ENCODE measurements at regions not wholly inside any gene's neighbourhood (a gene's known extent, or its start where the extent isn't known, plus 50 kb on each side); places are given as distances from the start of the nearest gene placed in this dataset.
"Not testable (repeated sequence)": the region's sequence is repeated elsewhere in the genome, so short reads cannot be mapped to it uniquely, and the experiment has no call there.

- H3K9me1 ChIP-seq (ENCODE audit: control insufficient read depth, insufficient read depth, low read length); H4K20me1 ChIP-seq (replicated peaks; ENCODE audit: control insufficient read depth, insufficient read depth, low read length); POLR2A ChIA-PET; H3K9me3 ChIP-seq (replicated peaks; ENCODE audit: control insufficient read depth, insufficient read depth, low read depth, low read length); in situ Hi-C loops (cut with MboI); H3K9ac ChIP-seq (ENCODE audit: insufficient read depth in 1 of 2, low read depth in 2 of 2, low read length in 2 of 2); DNase-seq (ENCODE audit: extremely low read depth in 1 of 4, low spot score in 3 of 4); H3K4me2 ChIP-seq (ENCODE audit: insufficient read depth, low read length); H3K27ac ChIP-seq (ENCODE audit: extremely low read depth, low read depth, low read length); H3K79me2 ChIP-seq (ENCODE audit: control insufficient read depth, insufficient read depth, low read length); intact Hi-C loops (cut with micrococcal nuclease); ATAC-seq; FAIRE-seq; H3K36me3 ChIP-seq (ENCODE audit: control insufficient read depth, insufficient read depth, low read length); H3K4me1 ChIP-seq (replicated peaks in 1 of 2; ENCODE audit: control insufficient read depth in 2 of 2, insufficient read depth in 2 of 2, low read length in 2 of 2); H2AFZ ChIP-seq (ENCODE audit: low read depth, low read length); CTCF ChIA-PET (ENCODE audit: low intra/inter-chr PET ratio); BruUV-seq (replicated peaks); H3K4me3 ChIP-seq: not testable (repeated sequence)
- H3K27me3 ChIP-seq (ENCODE audit: control insufficient read depth in 2 of 2, insufficient read depth in 2 of 2, low read length in 2 of 2): peaks cover 12 to 29% of the 10 kb centered on the region in 2 experiments
- 2% methylated on average over 5 of the region's 5 CpGs for WGBS (ENCODE audit: insufficient coverage, low coverage, missing lambda C conversion rate)
Measured at GRCh38 chr21:31513541-31513940, 146.0 kb upstream of the SOD1 start.

- intact Hi-C loops (cut with micrococcal nuclease); H3K9ac ChIP-seq (ENCODE audit: insufficient read depth in 1 of 2, low read depth in 2 of 2, low read length in 2 of 2); POLR2A ChIA-PET; FAIRE-seq; H3K4me3 ChIP-seq; H2AFZ ChIP-seq (ENCODE audit: low read depth, low read length); H3K4me2 ChIP-seq (ENCODE audit: insufficient read depth, low read length); DNase-seq (ENCODE audit: extremely low read depth in 1 of 4, low spot score in 3 of 4); H3K79me2 ChIP-seq (ENCODE audit: control insufficient read depth, insufficient read depth, low read length); H3K9me3 ChIP-seq (replicated peaks; ENCODE audit: control insufficient read depth, insufficient read depth, low read depth, low read length); H3K27ac ChIP-seq (ENCODE audit: extremely low read depth, low read depth, low read length); BruUV-seq (replicated peaks); H3K4me1 ChIP-seq (replicated peaks in 1 of 2; ENCODE audit: control insufficient read depth in 2 of 2, insufficient read depth in 2 of 2, low read length in 2 of 2); in situ Hi-C loops (cut with MboI); H3K36me3 ChIP-seq (ENCODE audit: control insufficient read depth, insufficient read depth, low read length); CTCF ChIA-PET (ENCODE audit: low intra/inter-chr PET ratio); H3K9me1 ChIP-seq (ENCODE audit: control insufficient read depth, insufficient read depth, low read length); H4K20me1 ChIP-seq (replicated peaks; ENCODE audit: control insufficient read depth, insufficient read depth, low read length); ATAC-seq: not testable (repeated sequence)
- 0% methylated on average over 4 of the region's 4 CpGs for WGBS (ENCODE audit: insufficient coverage, low coverage, missing lambda C conversion rate)
- H3K27me3 ChIP-seq (ENCODE audit: control insufficient read depth in 2 of 2, insufficient read depth in 2 of 2, low read length in 2 of 2): peaks cover 6 to 30% of the 10 kb centered on the region in 2 experiments; a peak in 4 of 5 replicates
Measured at GRCh38 chr21:31511999-31512398, 147.5 kb upstream of the SOD1 start.
